Fibroblast of pulmonary artery (primary cell): ENCODE measurements at regions not wholly inside any gene's neighbourhood (a gene's known extent, or its start where the extent isn't known, plus 50 kb on each side); places are given as distances from the start of the nearest gene placed in this dataset.
A peak's percentile ranks its signal among the peaks of the same experiment; 100 is the strongest.

ENCODE experiments used
- DNase-seq: peaks from one replicate; pipeline ENCODE4 v3.0.0-alpha.2; 2010; ENCODE audit warnings: low read depth
- H3K4me3 ChIP-seq: replicated peaks from 2 replicates; pipeline ENCODE4 v1.5.1; 2011; ENCODE audit warnings: low read depth, mild to moderate bottlenecking, control low read depth, low read length, moderate library complexity
- TF ChIP-seq, protein P1 (sequence below): IDR thresholded peaks from 2 replicates; pipeline ENCODE4 v1.5.1; 2011; ENCODE audit warnings: mild to moderate bottlenecking, control low read depth, low read length, inconsistent platforms; ENCODE audit errors: missing control alignments

DNA sequence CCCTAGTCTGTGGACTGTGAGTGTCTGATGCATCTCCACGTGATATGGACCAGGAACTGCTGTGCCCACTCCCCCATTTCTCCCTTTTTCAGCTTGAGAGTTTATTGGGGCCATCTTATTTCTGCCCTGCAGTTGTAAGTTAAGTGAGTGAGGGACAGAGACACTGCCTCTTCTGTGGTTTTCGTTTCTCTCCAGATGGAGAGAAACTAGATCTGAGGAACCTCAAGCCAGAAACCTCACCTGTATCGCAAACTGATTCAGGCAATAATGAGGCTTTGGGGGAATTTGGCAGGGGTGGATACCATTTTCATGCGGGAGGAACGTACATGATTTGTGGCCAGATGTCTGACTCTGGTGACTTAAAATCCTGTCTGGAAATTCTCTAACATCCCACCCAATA lies 641.7 kb downstream of the TNS3 start:
- no peak for DNase-seq
- no peak overlapping the region for H3K4me3 ChIP-seq
- TF ChIP-seq, protein P1, sequence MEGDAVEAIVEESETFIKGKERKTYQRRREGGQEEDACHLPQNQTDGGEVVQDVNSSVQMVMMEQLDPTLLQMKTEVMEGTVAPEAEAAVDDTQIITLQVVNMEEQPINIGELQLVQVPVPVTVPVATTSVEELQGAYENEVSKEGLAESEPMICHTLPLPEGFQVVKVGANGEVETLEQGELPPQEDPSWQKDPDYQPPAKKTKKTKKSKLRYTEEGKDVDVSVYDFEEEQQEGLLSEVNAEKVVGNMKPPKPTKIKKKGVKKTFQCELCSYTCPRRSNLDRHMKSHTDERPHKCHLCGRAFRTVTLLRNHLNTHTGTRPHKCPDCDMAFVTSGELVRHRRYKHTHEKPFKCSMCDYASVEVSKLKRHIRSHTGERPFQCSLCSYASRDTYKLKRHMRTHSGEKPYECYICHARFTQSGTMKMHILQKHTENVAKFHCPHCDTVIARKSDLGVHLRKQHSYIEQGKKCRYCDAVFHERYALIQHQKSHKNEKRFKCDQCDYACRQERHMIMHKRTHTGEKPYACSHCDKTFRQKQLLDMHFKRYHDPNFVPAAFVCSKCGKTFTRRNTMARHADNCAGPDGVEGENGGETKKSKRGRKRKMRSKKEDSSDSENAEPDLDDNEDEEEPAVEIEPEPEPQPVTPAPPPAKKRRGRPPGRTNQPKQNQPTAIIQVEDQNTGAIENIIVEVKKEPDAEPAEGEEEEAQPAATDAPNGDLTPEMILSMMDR = no peak

DNA sequence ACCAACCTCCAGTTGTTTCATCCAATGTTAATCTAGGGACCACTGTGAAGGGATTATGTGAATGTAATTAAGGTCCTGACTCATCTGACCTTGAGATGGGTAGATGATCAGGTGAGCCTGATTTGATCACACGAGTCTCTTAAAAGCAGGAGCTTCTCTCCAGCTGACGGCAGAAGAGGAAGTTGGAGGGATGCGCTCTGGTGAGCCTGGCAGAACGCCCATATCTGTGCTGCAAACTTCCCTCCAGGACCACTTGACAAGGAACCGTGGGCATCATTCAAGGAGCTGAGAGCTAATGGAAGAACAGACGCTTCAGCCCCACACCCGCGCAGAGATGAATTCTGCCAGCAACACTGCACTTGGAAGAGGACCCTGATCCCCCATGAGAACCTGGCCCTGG lies 642.4 kb downstream of the TNS3 start:
- no peak for DNase-seq

DNA sequence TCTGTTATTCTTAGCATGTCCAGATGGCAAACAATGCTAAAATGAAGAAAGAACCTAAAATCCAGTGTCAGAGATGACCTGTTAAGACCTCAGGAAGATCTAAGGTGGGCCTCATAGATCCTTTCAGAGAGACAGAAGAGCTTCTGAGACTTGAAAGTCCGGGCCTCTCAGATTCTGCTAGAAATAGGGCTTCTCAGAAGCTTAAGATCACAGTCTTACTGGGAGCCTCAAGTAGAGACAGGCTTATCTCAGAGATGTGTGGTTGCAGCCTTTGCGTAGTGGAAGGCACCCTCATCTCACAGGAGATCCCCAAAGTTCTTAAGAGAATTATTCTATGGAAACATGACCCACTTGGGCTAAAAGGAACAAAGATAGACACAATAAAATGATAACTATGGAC lies 642.8 kb downstream of the TNS3 start:
- no peak for DNase-seq
- no peak overlapping the region for H3K4me3 ChIP-seq
- TF ChIP-seq, protein P1 = no peak

More for the DNA sequence above, 642.4 kb downstream of the TNS3 start:
- no peak overlapping the region for H3K4me3 ChIP-seq
- TF ChIP-seq, protein P1 = no peak

DNA sequence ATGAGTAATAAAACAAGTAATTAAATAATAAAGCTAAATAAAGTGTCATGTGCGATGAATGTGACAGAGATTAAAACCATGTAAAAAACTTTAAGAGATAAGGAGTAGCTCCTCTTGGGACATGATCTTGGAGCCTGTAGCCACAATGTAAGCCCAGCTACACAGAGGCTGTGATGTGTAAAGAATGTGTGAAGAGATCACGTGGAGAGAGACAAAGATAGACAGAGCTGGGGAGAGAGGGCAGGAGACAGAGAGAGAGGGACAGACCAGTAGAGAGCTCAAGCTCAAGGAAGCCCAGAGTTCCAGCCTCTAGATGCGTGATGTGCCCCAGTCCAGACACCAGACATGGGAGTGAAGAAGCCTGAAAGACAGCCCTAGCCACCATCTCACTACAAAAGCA lies 644.1 kb downstream of the TNS3 start:
- no peak for DNase-seq
- TF ChIP-seq, protein P1 = no peak
- H3K4me3 ChIP-seq = no peak overlapping the region

DNA sequence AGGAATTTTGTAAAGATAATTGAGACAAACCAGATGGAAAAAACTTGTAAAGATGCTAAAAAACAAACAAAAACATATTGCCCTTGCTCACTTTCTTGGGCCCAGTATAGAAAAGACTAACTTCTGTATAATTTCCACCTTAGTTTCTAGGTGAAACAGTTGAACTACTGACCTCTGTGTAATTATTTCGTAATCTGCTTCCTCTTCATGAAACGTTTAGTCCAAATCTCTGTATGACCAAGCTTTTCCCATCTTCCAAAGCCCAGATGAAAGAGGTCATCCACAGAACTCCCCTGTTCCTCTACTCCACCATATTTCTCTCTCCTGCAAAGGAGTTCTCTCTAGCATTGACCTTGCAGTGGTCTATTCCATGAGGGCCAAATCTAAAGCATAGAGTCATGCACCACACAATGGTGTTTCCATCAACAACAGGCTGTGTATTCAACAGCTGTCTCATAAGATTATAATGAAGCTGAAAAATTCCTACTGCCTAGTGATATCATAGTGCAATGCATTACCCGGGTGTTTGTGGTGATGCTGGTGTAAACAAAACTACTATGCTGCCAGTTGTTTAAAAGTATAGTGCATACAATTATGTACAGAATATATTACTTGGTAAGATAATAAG lies 647.6 kb downstream of the TNS3 start:
- DNase-seq = peak; percentile 49
- H3K4me3 ChIP-seq = no peak overlapping the region
- TF ChIP-seq, protein P1 = no peak

DNA sequence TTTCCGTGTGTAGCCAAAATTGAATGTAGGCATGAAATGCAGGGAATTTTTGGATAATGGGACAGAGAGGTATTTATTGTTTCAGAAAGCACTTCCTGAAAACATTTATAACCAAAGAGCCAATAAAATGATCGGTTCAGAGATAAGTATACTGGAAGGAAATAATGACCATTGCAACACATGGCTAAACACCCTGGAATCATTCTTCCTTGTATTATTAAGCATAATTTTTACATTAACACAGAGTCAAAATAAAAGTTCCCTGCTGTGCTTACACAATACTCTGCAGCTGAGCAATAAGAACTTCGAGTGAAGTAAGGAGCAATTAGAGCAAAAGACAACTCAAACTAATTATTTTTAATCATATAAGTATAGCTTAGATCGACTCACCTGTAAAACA lies 648.3 kb downstream of the TNS3 start:
- TF ChIP-seq, protein P1 = no peak
- peak; percentile 61 for DNase-seq

More for the DNA sequence above, 648.3 kb downstream of the TNS3 start:
- H3K4me3 ChIP-seq = no peak overlapping the region
